HEK293 (cell line): ENCODE measurements at regions not wholly inside any gene's neighbourhood (a gene's known extent, or its start where the extent isn't known, plus 50 kb on each side); places are given as distances from the start of the nearest gene placed in this dataset.

Experiments used
- CTCF ChIA-PET: fragments of 350-600 bp; formaldehyde crosslinking; extraction: SDS; loops from one replicate; lab custom pipeline; 2021; ENCODE audit warnings: antibody characterized with exemption; lab: Yijun Ruan, JAX
- POLR2A ChIA-PET: fragments of 300-600 bp; formaldehyde crosslinking; extraction: SDS; loops from one replicate; lab custom pipeline; 2020; ENCODE audit warnings: antibody characterized with exemption, inconsistent platforms; lab: Yijun Ruan, JAX
- H3K27ac ChIP-seq: fragments of 200-500 bp; sonication (Bioruptor generic); 2 replicates; pipeline ENCODE4 v1.5.1; 2014; ENCODE audit warnings: low read depth, low read length, control low read depth, inconsistent platforms; ENCODE audit errors: extremely low read depth
- H3K36me3 ChIP-seq, 2 experiments: fragments of 200-500 bp in 1 of 2; sonication (Bioruptor generic) in 1 of 2; 1 replicate in 1 of 2; 2 replicates in 1 of 2; pipeline ENCODE4 v1.5.1; 2014 to 2017; ENCODE audit warnings: inconsistent platforms in 2 of 2, low read length in 2 of 2; ENCODE audit not compliant: control insufficient read depth in 2 of 2, insufficient read depth in 1 of 2
- H3K4me1 ChIP-seq: fragments of 200-500 bp; sonication (Bioruptor generic); 2 replicates; pipeline ENCODE4 v1.5.1; 2014; ENCODE audit warnings: mild to moderate bottlenecking, low read length, inconsistent platforms; ENCODE audit not compliant: control insufficient read depth, insufficient read depth
- H3K4me3 ChIP-seq: 2 replicates; pipeline ENCODE4 v1.5.1; 2011; ENCODE audit warnings: low read depth, mild to moderate bottlenecking, control low read depth, low read length, moderate library complexity
- H3K9me3 ChIP-seq: fragments of 200-500 bp; sonication (Bioruptor generic); 2 replicates; pipeline ENCODE4 v1.5.1; 2014; ENCODE audit warnings: low read depth, low read length, inconsistent platforms; ENCODE audit not compliant: control insufficient read depth, insufficient read depth
- ATF2 ChIP-seq: fragments of 450-650 bp; formaldehyde crosslinking; IDR thresholded peaks from 2 replicates; pipeline ENCODE4 v1.5.1; 2016; ENCODE audit warnings: missing biosample characterization, missing genetic modification characterization, low read depth
- GLI4 ChIP-seq: fragments of 450-650 bp; formaldehyde crosslinking; IDR thresholded peaks from 2 replicates; pipeline ENCODE4 v1.5.1; 2016; ENCODE audit warnings: missing biosample characterization, missing genetic modification characterization
- PRDM1 ChIP-seq: fragments of 450-650 bp; formaldehyde crosslinking; IDR thresholded peaks from 2 replicates; pipeline ENCODE4; 2016; ENCODE audit warnings: missing biosample characterization, missing genetic modification characterization
- SCRT2 ChIP-seq: fragments of 450-650 bp; formaldehyde crosslinking; IDR thresholded peaks from 2 replicates; pipeline ENCODE4 v1.5.1; 2016; ENCODE audit warnings: missing biosample characterization, missing genetic modification characterization
- SP2 ChIP-seq: fragments of 450-650 bp; formaldehyde crosslinking; IDR thresholded peaks from 2 replicates; pipeline ENCODE4 v1.5.1; 2016; ENCODE audit warnings: missing biosample characterization, missing genetic modification characterization
- ZBTB21 ChIP-seq: fragments of 450-650 bp; formaldehyde crosslinking; IDR thresholded peaks from 2 replicates; pipeline ENCODE4 v1.5.1; 2017; ENCODE audit warnings: missing biosample characterization, missing genetic modification characterization
- ZBTB48 ChIP-seq: fragments of 450-650 bp; formaldehyde crosslinking; IDR thresholded peaks from 2 replicates; pipeline ENCODE4 v1.5.1; 2016; ENCODE audit warnings: missing biosample characterization, missing genetic modification characterization
- ZNF132 ChIP-seq: fragments of 450-650 bp; formaldehyde crosslinking; IDR thresholded peaks from 2 replicates; pipeline ENCODE4 v1.5.1; 2017; ENCODE audit warnings: missing biosample characterization, missing genetic modification characterization, borderline replicate concordance
- ZNF169 ChIP-seq: fragments of 450-650 bp; formaldehyde crosslinking; IDR thresholded peaks from 2 replicates; pipeline ENCODE4 v1.5.1; 2016; ENCODE audit warnings: missing biosample characterization, missing genetic modification characterization
- ZNF221 ChIP-seq: fragments of 450-650 bp; formaldehyde crosslinking; IDR thresholded peaks from 2 replicates; pipeline ENCODE4 v1.5.1; 2017; ENCODE audit warnings: missing biosample characterization, missing genetic modification characterization, borderline replicate concordance
- ZNF266 ChIP-seq: fragments of 450-650 bp; formaldehyde crosslinking; IDR thresholded peaks from 2 replicates; pipeline ENCODE4 v1.5.1; 2016; ENCODE audit warnings: missing biosample characterization, missing genetic modification characterization, low read depth
- ZNF514 ChIP-seq: fragments of 450-650 bp; formaldehyde crosslinking; IDR thresholded peaks from 2 replicates; pipeline ENCODE4 v1.5.1; 2016; ENCODE audit warnings: missing biosample characterization, missing genetic modification characterization
- TF ChIP-seq, protein P1 (sequence below): fragments of 450-650 bp; formaldehyde crosslinking; IDR thresholded peaks from 2 replicates; pipeline ENCODE4 v1.5.1; 2017; ENCODE audit warnings: missing biosample characterization, missing genetic modification characterization
- TF ChIP-seq, protein P2 (sequence below): fragments of 450-650 bp; formaldehyde crosslinking; IDR thresholded peaks from 2 replicates; pipeline ENCODE4 v1.5.1; 2016; ENCODE audit warnings: missing biosample characterization, missing genetic modification characterization, borderline replicate concordance

GRCh38 chr17:70775679-70776078 is 606.3 kb downstream of the KCNJ2 start:
- H3K4me1 ChIP-seq: no peaks in the 10 kb centered on the region
- no peaks in the 10 kb centered on the region for H3K9me3 ChIP-seq
- H3K36me3 ChIP-seq: no peaks in the 10 kb centered on the region
- POLR2A ChIA-PET: interaction anchor here (0.6 kb wide), 1 partner anchor 1817 kb away, joined by 3 read pairs; no protein-coding TSS in a partner anchor
- H3K27ac ChIP-seq: no peak overlapping the region
- TF ChIP-seq ZNF221 (tag by site-specific recombination) (no peak), SCRT2 (tag by site-specific recombination) (peak; percentile 45; the same call in 1 of the 2 replicates), SP2 (tag by site-specific recombination) (no peak)
- TF ChIP-seq, all 188 proteins: peak for 1
- CTCF ChIA-PET: interaction anchor here (3.0 kb wide), 1 partner anchor 9 kb away, joined by 16 read pairs; no protein-coding TSS in a partner anchor
- no peak overlapping the region for H3K4me3 ChIP-seq

GRCh38 chr17:70776441-70776840 is 607.1 kb downstream of the KCNJ2 start:
- H3K4me3 ChIP-seq: no peak overlapping the region
- H3K27ac ChIP-seq: no peak overlapping the region
- H3K9me3 ChIP-seq: no peaks in the 10 kb centered on the region
- POLR2A ChIA-PET: interaction anchor here (0.6 kb wide), 1 partner anchor 1817 kb away, joined by 3 read pairs; no protein-coding TSS in a partner anchor
- no peaks in the 10 kb centered on the region for H3K4me1 ChIP-seq
- no peak for TF ChIP-seq ZNF266
- no peak for TF ChIP-seq SP2 (tag by site-specific recombination)
- no peak for TF ChIP-seq ZBTB48
- TF ChIP-seq ZNF514: no peak
- no peak for TF ChIP-seq ZBTB21
- TF ChIP-seq, protein P1, sequence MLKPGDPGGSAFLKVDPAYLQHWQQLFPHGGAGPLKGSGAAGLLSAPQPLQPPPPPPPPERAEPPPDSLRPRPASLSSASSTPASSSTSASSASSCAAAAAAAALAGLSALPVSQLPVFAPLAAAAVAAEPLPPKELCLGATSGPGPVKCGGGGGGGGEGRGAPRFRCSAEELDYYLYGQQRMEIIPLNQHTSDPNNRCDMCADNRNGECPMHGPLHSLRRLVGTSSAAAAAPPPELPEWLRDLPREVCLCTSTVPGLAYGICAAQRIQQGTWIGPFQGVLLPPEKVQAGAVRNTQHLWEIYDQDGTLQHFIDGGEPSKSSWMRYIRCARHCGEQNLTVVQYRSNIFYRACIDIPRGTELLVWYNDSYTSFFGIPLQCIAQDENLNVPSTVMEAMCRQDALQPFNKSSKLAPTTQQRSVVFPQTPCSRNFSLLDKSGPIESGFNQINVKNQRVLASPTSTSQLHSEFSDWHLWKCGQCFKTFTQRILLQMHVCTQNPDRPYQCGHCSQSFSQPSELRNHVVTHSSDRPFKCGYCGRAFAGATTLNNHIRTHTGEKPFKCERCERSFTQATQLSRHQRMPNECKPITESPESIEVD (tag by site-specific recombination): no peak
- TF ChIP-seq PRDM1: no peak
- no peak for TF ChIP-seq GLI4 (tag by site-specific recombination)
- TF ChIP-seq ATF2 (tag by site-specific recombination): no peak
- no peak for TF ChIP-seq ZNF169 (tag by site-specific recombination)
- no peaks in the 10 kb centered on the region for H3K36me3 ChIP-seq
- CTCF ChIA-PET: interaction anchor here (0.6 to 3.0 kb wide), 3 partner anchors 10 to 1254 kb away, joined by 4 to 16 read pairs (median 9); no protein-coding TSS in a partner anchor

GRCh38 chr17:70780031-70780430 is 610.7 kb downstream of the KCNJ2 start:
- TF ChIP-seq, protein P2, sequence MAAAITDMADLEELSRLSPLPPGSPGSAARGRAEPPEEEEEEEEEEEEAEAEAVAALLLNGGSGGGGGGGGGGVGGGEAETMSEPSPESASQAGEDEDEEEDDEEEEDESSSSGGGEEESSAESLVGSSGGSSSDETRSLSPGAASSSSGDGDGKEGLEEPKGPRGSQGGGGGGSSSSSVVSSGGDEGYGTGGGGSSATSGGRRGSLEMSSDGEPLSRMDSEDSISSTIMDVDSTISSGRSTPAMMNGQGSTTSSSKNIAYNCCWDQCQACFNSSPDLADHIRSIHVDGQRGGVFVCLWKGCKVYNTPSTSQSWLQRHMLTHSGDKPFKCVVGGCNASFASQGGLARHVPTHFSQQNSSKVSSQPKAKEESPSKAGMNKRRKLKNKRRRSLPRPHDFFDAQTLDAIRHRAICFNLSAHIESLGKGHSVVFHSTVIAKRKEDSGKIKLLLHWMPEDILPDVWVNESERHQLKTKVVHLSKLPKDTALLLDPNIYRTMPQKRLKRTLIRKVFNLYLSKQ (tag by site-specific recombination): no peak
- TF ChIP-seq ZNF132: no peak

More at GRCh38 chr17:70780031-70780430, 610.7 kb downstream of the KCNJ2 start:
- no peak overlapping the region for H3K4me3 ChIP-seq
- H3K4me1 ChIP-seq: no peaks in the 10 kb centered on the region
- CTCF ChIA-PET: interaction anchor here (0.5 to 0.7 kb wide), 2 partner anchors 13 to 127 kb away, joined by 3 to 4 read pairs; no protein-coding TSS in a partner anchor
- POLR2A ChIA-PET: interaction anchor here (0.5 kb wide), 1 partner anchor 13 kb away, joined by 4 read pairs; no protein-coding TSS in a partner anchor
- no peaks in the 10 kb centered on the region for H3K36me3 ChIP-seq
- no peaks in the 10 kb centered on the region; the same call in 1 of the 2 replicates for H3K9me3 ChIP-seq
- no peak overlapping the region for H3K27ac ChIP-seq
